ENCODE measurements at regions not wholly inside any gene's neighbourhood (a gene's known extent, or its start where the extent isn't known, plus 50 kb on each side); places are given as distances from the start of the nearest gene placed in this dataset.

GRCh38 chr10:107398115-107398514, 233.6 kb upstream of the SORCS1 start:
- Histone ChIP-seq H3K79me2 (ENCODE audit: insufficient read depth, low read length) (no peaks in the 10 kb centered on the region), H3K36me3 (ENCODE audit: low read length) (no peaks in the 10 kb centered on the region), H3K27ac (ENCODE audit: low read depth, low read length) (no peak overlapping the region), H2AFZ (ENCODE audit: low read depth, low read length, severe bottlenecking) (no peak overlapping the region), H3K9me2 (replicated peaks; ENCODE audit: insufficient read depth, low read length) (no peaks in the 10 kb centered on the region), H3F3A (ENCODE audit: insufficient read depth) (no peaks in the 10 kb centered on the region), H3K27me3 (ENCODE audit: low read length) (no peaks in the 10 kb centered on the region), H3K9me3 (ENCODE audit: insufficient read depth, low read length) (no peaks in the 10 kb centered on the region), H3K4me2 (ENCODE audit: low read depth, low read length, poor library complexity, severe bottlenecking) (no peak overlapping the region), H3K9ac (ENCODE audit: low read length) (no peak overlapping the region), H3K4me3 (ENCODE audit: insufficient read depth, low read length, poor library complexity, severe bottlenecking) (no peak overlapping the region), H4K20me1 (ENCODE audit: low read depth, low read length) (no peaks in the 10 kb centered on the region)
- no peak for TF ChIP-seq EZH2phosphoT487 (conservative IDR thresholded peaks at IDR 0.05; ENCODE audit: low read length)
- TF ChIP-seq, protein P1, sequence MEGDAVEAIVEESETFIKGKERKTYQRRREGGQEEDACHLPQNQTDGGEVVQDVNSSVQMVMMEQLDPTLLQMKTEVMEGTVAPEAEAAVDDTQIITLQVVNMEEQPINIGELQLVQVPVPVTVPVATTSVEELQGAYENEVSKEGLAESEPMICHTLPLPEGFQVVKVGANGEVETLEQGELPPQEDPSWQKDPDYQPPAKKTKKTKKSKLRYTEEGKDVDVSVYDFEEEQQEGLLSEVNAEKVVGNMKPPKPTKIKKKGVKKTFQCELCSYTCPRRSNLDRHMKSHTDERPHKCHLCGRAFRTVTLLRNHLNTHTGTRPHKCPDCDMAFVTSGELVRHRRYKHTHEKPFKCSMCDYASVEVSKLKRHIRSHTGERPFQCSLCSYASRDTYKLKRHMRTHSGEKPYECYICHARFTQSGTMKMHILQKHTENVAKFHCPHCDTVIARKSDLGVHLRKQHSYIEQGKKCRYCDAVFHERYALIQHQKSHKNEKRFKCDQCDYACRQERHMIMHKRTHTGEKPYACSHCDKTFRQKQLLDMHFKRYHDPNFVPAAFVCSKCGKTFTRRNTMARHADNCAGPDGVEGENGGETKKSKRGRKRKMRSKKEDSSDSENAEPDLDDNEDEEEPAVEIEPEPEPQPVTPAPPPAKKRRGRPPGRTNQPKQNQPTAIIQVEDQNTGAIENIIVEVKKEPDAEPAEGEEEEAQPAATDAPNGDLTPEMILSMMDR (IDR thresholded peaks at IDR 0.05; ENCODE audit: insufficient read depth, low read length, poor library complexity, severe bottlenecking) = no peak

- no peaks in the 10 kb centered on the region for H3K9me3 ChIP-seq (ENCODE audit: insufficient read depth, low read length)
- H3K27ac ChIP-seq (ENCODE audit: low read depth, low read length) = no peak overlapping the region
- no peaks in the 10 kb centered on the region for H3K36me3 ChIP-seq (ENCODE audit: low read length)
- H3K4me2 ChIP-seq (ENCODE audit: low read depth, low read length, poor library complexity, severe bottlenecking) = no peak overlapping the region
- no peaks in the 10 kb centered on the region for H3K27me3 ChIP-seq (ENCODE audit: low read length)
- no peak overlapping the region for H3K4me3 ChIP-seq (ENCODE audit: insufficient read depth, low read length, poor library complexity, severe bottlenecking)
- no peak for TF ChIP-seq EZH2phosphoT487 (conservative IDR thresholded peaks at IDR 0.05; ENCODE audit: low read length)
- TF ChIP-seq, protein P1 (IDR thresholded peaks at IDR 0.05; ENCODE audit: insufficient read depth, low read length, poor library complexity, severe bottlenecking) = no peak
- no peaks in the 10 kb centered on the region for H4K20me1 ChIP-seq (ENCODE audit: low read depth, low read length)
- H3F3A ChIP-seq (ENCODE audit: insufficient read depth) = no peaks in the 10 kb centered on the region
- no peak overlapping the region for H2AFZ ChIP-seq (ENCODE audit: low read depth, low read length, severe bottlenecking)
- H3K9ac ChIP-seq (ENCODE audit: low read length) = no peak overlapping the region
- no peaks in the 10 kb centered on the region for H3K9me2 ChIP-seq (replicated peaks; ENCODE audit: insufficient read depth, low read length)
- H3K79me2 ChIP-seq (ENCODE audit: insufficient read depth, low read length) = no peaks in the 10 kb centered on the region
These were observed 227.4 kb upstream of the SORCS1 start for GRCh38 chr10:107391901-107392300.

- Histone ChIP-seq H4K20me1 (ENCODE audit: low read depth, low read length) (no peaks in the 10 kb centered on the region), H3K27ac (ENCODE audit: low read depth, low read length) (no peak overlapping the region), H3K4me2 (ENCODE audit: low read depth, low read length, poor library complexity, severe bottlenecking) (no peak overlapping the region), H3K9ac (ENCODE audit: low read length) (no peak overlapping the region), H3K9me3 (ENCODE audit: insufficient read depth, low read length) (no peaks in the 10 kb centered on the region), H3K9me2 (replicated peaks; ENCODE audit: insufficient read depth, low read length) (no peaks in the 10 kb centered on the region), H3K79me2 (ENCODE audit: insufficient read depth, low read length) (no peaks in the 10 kb centered on the region), H3K27me3 (ENCODE audit: low read length) (no peaks in the 10 kb centered on the region), H3K4me3 (ENCODE audit: insufficient read depth, low read length, poor library complexity, severe bottlenecking) (no peak overlapping the region), H2AFZ (ENCODE audit: low read depth, low read length, severe bottlenecking) (no peak overlapping the region), H3F3A (ENCODE audit: insufficient read depth) (no peaks in the 10 kb centered on the region), H3K36me3 (ENCODE audit: low read length) (no peaks in the 10 kb centered on the region)
- TF ChIP-seq, protein P1 (IDR thresholded peaks at IDR 0.05; ENCODE audit: insufficient read depth, low read length, poor library complexity, severe bottlenecking) = no peak
- TF ChIP-seq EZH2phosphoT487 (conservative IDR thresholded peaks at IDR 0.05; ENCODE audit: low read length) = no peak
These were observed 226.1 kb upstream of the SORCS1 start for GRCh38 chr10:107390563-107390962.
